ENCODE measurements at regions not wholly inside any gene's neighbourhood (a gene's known extent, or its start where the extent isn't known, plus 50 kb on each side); places are given as distances from the start of the nearest gene placed in this dataset.

- no peak for TF ChIP-seq POLR2A (IDR thresholded peaks at IDR 0.05; ENCODE audit: low read depth, low read length)
- TF ChIP-seq, protein P1, sequence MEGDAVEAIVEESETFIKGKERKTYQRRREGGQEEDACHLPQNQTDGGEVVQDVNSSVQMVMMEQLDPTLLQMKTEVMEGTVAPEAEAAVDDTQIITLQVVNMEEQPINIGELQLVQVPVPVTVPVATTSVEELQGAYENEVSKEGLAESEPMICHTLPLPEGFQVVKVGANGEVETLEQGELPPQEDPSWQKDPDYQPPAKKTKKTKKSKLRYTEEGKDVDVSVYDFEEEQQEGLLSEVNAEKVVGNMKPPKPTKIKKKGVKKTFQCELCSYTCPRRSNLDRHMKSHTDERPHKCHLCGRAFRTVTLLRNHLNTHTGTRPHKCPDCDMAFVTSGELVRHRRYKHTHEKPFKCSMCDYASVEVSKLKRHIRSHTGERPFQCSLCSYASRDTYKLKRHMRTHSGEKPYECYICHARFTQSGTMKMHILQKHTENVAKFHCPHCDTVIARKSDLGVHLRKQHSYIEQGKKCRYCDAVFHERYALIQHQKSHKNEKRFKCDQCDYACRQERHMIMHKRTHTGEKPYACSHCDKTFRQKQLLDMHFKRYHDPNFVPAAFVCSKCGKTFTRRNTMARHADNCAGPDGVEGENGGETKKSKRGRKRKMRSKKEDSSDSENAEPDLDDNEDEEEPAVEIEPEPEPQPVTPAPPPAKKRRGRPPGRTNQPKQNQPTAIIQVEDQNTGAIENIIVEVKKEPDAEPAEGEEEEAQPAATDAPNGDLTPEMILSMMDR (IDR thresholded peaks at IDR 0.05; ENCODE audit: extremely low read depth in 1 of 2, insufficient read depth in 1 of 2, low read depth in 1 of 2, low read length in 2 of 2), result no peak
- no peak for TF ChIP-seq POLR2AphosphoS5 (IDR thresholded peaks at IDR 0.05; ENCODE audit: insufficient read depth, low read depth, low read length)
- TF ChIP-seq MAX (IDR thresholded peaks at IDR 0.05; ENCODE audit: insufficient read depth, insufficient read length), result no peak
- TF ChIP-seq EZH2 (IDR thresholded peaks at IDR 0.05; ENCODE audit: borderline replicate concordance, low read depth, low read length, severe bottlenecking), result no peak
- TF ChIP-seq FOS (IDR thresholded peaks at IDR 0.05; ENCODE audit: borderline replicate concordance, insufficient read depth, low read length), result no peak
- no peak for TF ChIP-seq JUN (IDR thresholded peaks at IDR 0.05; ENCODE audit: borderline replicate concordance, insufficient read depth, insufficient read length, low read depth)
Measured at GRCh38 chr4:67261971-67262370, 283.3 kb downstream of the CENPC start.

Data from endothelial cell of umbilical vein (primary cell).